BLaER1 treated with 17β-estradiol and CSF1 and Interleukin-3, amounts not matched to agents 10 nM and 100 nM (cell line): ENCODE measurements at regions not wholly inside any gene's neighbourhood (a gene's known extent, or its start where the extent isn't known, plus 50 kb on each side); places are given as distances from the start of the nearest gene placed in this dataset.

Source experiments
- H3K27ac ChIP-seq, 11 experiments: shearing (Covaris generic); formaldehyde crosslinking; 2 replicates each; pipeline ENCODE4 v1.8.1; 2022
- H3K27me3 ChIP-seq, 11 experiments: shearing (Covaris generic); formaldehyde crosslinking; 2 replicates each; pipeline ENCODE4 v1.8.1; 2022
- H3K36me3 ChIP-seq, 11 experiments: shearing (Covaris generic); formaldehyde crosslinking; 2 replicates each; pipeline ENCODE4 v1.8.1; 2022
- H3K4me1 ChIP-seq, 10 experiments: shearing (Covaris generic); formaldehyde crosslinking; 2 replicates each; pipeline ENCODE4 v1.8.1; 2022
- H3K4me2 ChIP-seq, 11 experiments: shearing (Covaris generic); formaldehyde crosslinking; 2 replicates each; pipeline ENCODE4 v1.8.1; 2022
- H3K4me3 ChIP-seq, 10 experiments: shearing (Covaris generic); formaldehyde crosslinking; 2 replicates each; pipeline ENCODE4 v1.8.1; 2022
- H3K9ac ChIP-seq, 11 experiments: shearing (Covaris generic); formaldehyde crosslinking; 2 replicates each; pipeline ENCODE4 v1.8.1; 2022
- H3K9me3 ChIP-seq, 11 experiments: shearing (Covaris generic); formaldehyde crosslinking; replicated peaks in 1 of 11; 2 replicates each; pipeline ENCODE4 v1.8.1; 2022
- H4K20me1 ChIP-seq, 11 experiments: shearing (Covaris generic); formaldehyde crosslinking; 2 replicates each; pipeline ENCODE4 v1.8.1; 2022
- Cebpa-rat ChIP-seq, 11 experiments: shearing (Covaris generic); IDR thresholded peaks; 2 replicates each; pipeline ENCODE4 v1.8.1; 2022

DNA sequence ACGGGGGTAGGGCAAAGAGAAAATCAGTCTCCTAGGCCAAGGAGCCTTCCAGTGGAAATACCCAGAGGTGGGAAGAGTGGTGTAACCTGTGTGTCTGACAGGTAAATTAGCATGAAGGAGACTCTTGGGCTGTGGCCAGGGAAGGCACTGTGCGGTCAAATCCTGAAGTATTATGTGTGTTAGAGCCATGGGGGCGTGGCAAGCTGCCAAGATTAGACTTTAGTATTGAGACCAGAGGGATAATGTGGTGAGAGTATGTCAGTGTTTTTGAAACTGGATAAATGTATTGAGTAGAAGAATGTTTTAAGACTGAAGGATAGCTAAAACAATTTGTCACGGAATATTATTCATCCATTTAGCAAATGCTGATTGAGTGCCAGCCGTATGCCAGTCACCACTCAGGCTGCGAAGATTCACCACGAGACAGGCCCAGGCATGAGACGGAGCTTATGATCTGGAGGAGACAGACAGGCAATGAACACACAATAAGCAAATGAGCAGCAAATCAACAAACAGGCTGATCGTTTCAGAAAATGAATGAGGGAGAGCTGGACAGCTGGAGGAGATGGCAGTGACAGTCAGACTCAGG lies 445.9 kb downstream of the MCTP2 start:
- H3K9me3 ChIP-seq = no peaks in the 10 kb centered on the region
- H3K27ac ChIP-seq = no peak overlapping the region
- TF ChIP-seq Cebpa-rat (IDR thresholded peaks at IDR 0.05) = no peak
- peaks cover 0 to 16% (median 0%) of the 10 kb centered on the region in 11 experiments; a peak in 1 of 22 replicates for H3K27me3 ChIP-seq
- no peaks in the 10 kb centered on the region for H4K20me1 ChIP-seq
- H3K4me1 ChIP-seq = peaks cover 0 to 8% (median 0%) of the 10 kb centered on the region in 10 experiments; a peak in 1 of 20 replicates
- no peaks in the 10 kb centered on the region for H3K36me3 ChIP-seq
- H3K9ac ChIP-seq = no peak overlapping the region
- no peak overlapping the region for H3K4me3 ChIP-seq
- H3K4me2 ChIP-seq = no peak overlapping the region

DNA sequence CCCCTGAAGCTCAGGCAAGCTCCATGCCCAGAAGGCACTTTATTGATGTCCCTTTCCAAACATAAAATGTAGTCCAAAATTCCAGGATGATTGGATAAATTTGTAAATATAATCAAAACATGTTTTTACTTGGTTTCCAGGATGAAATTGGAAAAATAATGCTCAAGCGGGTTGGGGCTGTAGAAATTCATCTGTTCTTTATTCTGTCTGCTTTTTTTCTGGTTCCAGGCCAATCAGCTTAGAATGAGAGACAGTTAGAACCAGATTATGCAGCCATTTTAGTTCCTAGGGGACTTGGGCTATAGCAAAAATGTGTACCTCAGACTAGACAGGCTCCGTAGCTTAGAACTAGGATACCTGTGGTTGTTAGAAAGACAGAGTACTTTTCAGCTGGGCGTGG lies 450.8 kb downstream of the MCTP2 start:
- Histone ChIP-seq H3K9ac (no peak overlapping the region), H4K20me1 (no peaks in the 10 kb centered on the region), H3K36me3 (no peaks in the 10 kb centered on the region), H3K4me2 (no peak overlapping the region), H3K27me3 (no peaks in the 10 kb centered on the region), H3K4me1 (no peaks in the 10 kb centered on the region), H3K9me3 (no peaks in the 10 kb centered on the region), H3K4me3 (no peak overlapping the region), H3K27ac (no peak overlapping the region)
- no peak for TF ChIP-seq Cebpa-rat (IDR thresholded peaks at IDR 0.05)

DNA sequence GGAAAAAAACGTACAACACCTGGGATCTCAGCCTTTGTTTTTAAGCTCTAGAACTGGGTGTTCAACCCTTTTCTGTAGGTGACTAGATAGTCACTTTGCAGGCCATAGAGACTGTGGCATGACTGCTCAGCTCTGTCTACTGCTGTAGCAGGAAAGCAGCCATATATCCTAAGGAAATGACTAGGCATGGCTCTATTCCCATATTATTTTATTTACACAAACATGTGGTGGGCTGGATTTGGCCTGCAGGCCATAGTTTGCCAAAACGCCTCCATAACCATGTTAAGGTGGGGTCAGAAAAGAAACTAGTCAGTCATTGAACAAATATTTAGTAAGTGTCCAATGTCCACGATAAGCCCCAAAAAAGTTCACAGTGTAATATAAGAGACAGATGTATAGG lies 452.5 kb downstream of the MCTP2 start:
- no peak for TF ChIP-seq Cebpa-rat (IDR thresholded peaks at IDR 0.05)
- no peaks in the 10 kb centered on the region for H3K4me1 ChIP-seq
- no peaks in the 10 kb centered on the region for H4K20me1 ChIP-seq

DNA sequence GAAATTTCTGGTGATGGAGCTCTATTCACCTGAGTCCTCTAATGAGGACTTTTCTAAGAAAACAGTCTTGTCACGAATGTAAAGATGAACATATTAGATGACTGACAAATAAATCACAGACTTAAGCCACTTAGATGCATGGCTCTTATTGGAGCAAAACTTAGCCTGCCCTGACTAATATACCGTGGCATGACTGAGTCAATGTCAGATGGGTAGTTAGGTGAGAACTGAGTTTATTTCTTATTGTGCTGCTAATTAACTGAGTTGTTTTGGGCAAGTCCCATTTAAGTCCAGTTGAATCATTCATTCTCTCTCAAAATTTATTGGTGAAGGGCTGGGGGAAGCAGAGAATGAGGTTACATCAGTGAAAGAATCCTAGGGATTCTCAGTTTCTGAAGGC lies 459.8 kb downstream of the MCTP2 start:
- H3K36me3 ChIP-seq = no peaks in the 10 kb centered on the region

More for the DNA sequence above, 452.5 kb downstream of the MCTP2 start:
- no peak overlapping the region for H3K27ac ChIP-seq
- no peaks in the 10 kb centered on the region for H3K36me3 ChIP-seq
- H3K27me3 ChIP-seq = no peaks in the 10 kb centered on the region
- no peaks in the 10 kb centered on the region for H3K9me3 ChIP-seq
- H3K9ac ChIP-seq = no peak overlapping the region
- H3K4me2 ChIP-seq = no peak overlapping the region
- H3K4me3 ChIP-seq = no peak overlapping the region

DNA sequence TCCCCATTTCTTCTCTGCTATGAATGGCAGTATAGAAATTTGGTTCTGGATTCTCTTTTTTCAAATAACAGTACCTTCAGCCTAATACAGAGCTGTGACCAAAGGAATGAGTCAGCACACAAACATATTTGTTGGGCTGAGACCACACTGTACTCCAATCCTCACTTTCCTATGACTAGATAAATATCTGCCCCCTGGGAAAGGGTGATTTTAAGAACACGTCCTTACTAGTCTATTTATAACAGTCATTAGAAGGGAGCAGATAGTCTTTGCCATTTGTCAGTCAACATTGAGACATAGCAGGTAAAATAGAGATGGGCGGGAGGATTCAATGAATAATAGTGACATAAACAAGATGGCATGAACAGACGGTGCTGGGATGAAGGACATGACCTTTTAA lies 461.3 kb downstream of the MCTP2 start:
- no peaks in the 10 kb centered on the region for H3K27me3 ChIP-seq
- TF ChIP-seq Cebpa-rat (IDR thresholded peaks at IDR 0.05) = no peak

More for the DNA sequence above, 459.8 kb downstream of the MCTP2 start:
- Histone ChIP-seq H3K4me3 (no peak overlapping the region), H3K27me3 (no peaks in the 10 kb centered on the region), H3K9me3 (no peaks in the 10 kb centered on the region), H4K20me1 (no peaks in the 10 kb centered on the region), H3K9ac (no peak overlapping the region), H3K4me1 (no peaks in the 10 kb centered on the region), H3K4me2 (no peak overlapping the region), H3K27ac (no peak overlapping the region)
- TF ChIP-seq Cebpa-rat (IDR thresholded peaks at IDR 0.05) = no peak

DNA sequence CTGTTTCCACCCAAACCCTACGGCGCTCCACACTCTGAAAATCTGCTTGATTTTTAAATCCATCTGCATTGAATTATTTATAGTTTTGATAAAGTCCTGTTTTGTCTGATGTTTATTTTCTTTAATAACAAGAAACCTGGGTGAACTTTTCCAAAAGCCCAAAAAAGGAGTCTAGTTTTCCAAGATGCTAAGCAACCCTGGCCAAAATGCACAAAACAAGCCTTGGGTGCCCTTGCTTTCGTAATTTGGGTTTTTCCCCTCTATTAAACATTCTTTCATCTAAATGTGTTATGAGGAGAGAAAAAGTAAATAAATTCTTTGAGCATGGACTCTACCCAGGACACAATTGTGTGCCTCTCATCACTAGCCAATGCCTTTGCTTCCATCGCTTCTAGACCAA lies 468.9 kb downstream of the MCTP2 start:
- Histone ChIP-seq H3K36me3 (no peaks in the 10 kb centered on the region), H3K27me3 (no peaks in the 10 kb centered on the region)
- TF ChIP-seq Cebpa-rat (IDR thresholded peaks at IDR 0.05) = no peak

More for the DNA sequence above, 461.3 kb downstream of the MCTP2 start:
- Histone ChIP-seq H3K9ac (no peak overlapping the region), H3K4me1 (no peaks in the 10 kb centered on the region), H3K4me3 (no peak overlapping the region), H3K27ac (no peak overlapping the region), H3K36me3 (no peaks in the 10 kb centered on the region), H4K20me1 (no peaks in the 10 kb centered on the region), H3K4me2 (no peak overlapping the region), H3K9me3 (no peaks in the 10 kb centered on the region)

DNA sequence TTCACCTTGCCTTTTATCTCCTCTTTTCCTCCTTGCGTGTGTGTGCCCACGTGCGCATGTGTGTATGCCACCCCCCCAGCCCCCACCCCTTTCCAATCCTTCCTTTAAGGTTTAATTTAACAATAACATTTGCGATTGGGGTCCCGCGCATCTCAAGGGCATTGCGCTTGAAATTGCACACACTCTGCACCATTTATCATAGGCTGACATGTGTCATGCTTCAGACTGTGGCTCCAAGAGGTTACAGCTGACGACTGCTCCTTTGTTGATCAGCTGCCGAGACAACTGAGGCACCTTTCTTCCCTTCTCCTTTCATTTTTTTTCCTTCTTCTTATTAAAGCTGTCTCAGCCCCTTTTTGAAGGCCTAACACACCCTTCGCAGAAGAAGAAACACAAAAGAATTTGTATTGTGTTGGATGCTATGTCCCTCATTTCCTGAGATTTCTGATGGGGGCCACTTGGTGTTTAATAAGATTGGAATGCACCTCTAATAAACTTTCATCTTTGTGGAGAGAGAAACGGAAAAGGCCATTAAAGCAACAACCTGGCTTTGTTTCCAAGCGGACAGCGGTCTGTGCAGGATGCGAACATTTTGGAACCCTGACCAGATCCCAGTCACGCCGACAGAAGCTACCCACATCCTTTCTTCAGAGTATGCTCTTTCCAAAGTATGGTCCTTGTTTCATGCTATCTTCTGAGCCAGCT lies 470.1 kb downstream of the MCTP2 start:
- TF ChIP-seq Cebpa-rat (IDR thresholded peaks at IDR 0.05) = no peak
- no peaks in the 10 kb centered on the region for H4K20me1 ChIP-seq
- H3K27ac ChIP-seq = no peak overlapping the region
- no peaks in the 10 kb centered on the region for H3K4me1 ChIP-seq
- no peak overlapping the region for H3K4me3 ChIP-seq
- H3K9ac ChIP-seq = no peak overlapping the region
- H3K36me3 ChIP-seq = no peaks in the 10 kb centered on the region
- H3K4me2 ChIP-seq = no peak overlapping the region
- H3K9me3 ChIP-seq = no peaks in the 10 kb centered on the region
- H3K27me3 ChIP-seq = no peaks in the 10 kb centered on the region

More for the DNA sequence above, 468.9 kb downstream of the MCTP2 start:
- H3K9ac ChIP-seq = no peak overlapping the region
- H4K20me1 ChIP-seq = no peaks in the 10 kb centered on the region
- no peak overlapping the region for H3K27ac ChIP-seq
- no peak overlapping the region for H3K4me3 ChIP-seq
- H3K4me2 ChIP-seq = no peak overlapping the region
- no peaks in the 10 kb centered on the region for H3K9me3 ChIP-seq
- H3K4me1 ChIP-seq = no peaks in the 10 kb centered on the region

DNA sequence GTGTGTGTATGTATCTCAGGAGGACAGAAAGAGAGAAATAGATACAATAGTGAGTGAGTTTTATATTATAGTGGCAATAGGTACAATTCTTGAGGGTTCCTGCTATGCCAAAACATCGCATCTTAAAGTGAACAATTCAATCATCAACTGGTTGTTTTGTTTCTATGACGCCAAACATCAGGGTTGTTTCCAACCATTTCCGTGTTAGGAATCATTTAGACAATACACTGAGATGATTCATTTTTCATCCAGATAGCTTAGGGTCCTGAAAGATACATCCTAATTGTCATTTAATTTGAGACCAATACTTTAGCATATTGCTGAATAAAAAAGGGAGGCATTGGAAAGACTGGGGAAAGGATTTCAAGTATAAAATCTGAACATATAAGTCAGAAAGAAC lies 472.2 kb downstream of the MCTP2 start:
- no peak for TF ChIP-seq Cebpa-rat (IDR thresholded peaks at IDR 0.05)
- Histone ChIP-seq H3K9ac (no peak overlapping the region), H3K4me1 (no peaks in the 10 kb centered on the region), H3K27me3 (no peaks in the 10 kb centered on the region), H3K4me3 (no peak overlapping the region), H3K4me2 (no peak overlapping the region), H3K36me3 (no peaks in the 10 kb centered on the region), H3K9me3 (no peaks in the 10 kb centered on the region), H3K27ac (no peak overlapping the region), H4K20me1 (no peaks in the 10 kb centered on the region)

DNA sequence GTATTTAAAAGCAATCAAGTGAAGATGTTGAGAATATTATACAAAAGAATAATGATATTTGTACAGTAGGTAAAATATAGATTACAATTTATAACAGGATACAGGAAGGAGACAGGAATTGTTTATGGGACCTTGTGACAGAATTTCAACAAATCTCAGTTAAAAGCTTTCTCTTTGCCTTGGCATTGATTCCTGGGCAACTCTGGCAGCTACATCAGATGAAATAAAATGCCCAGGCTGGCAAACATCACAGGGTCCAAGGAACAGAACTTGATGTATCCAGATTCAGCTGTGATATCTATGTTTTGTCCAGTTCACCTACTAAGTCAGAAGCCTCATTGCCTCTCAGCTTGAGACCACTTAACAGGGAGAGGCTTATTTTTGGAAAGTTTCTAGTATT lies 473.1 kb downstream of the MCTP2 start:
- Histone ChIP-seq H4K20me1 (no peaks in the 10 kb centered on the region), H3K9ac (no peak overlapping the region), H3K4me2 (no peak overlapping the region), H3K36me3 (no peaks in the 10 kb centered on the region), H3K9me3 (no peaks in the 10 kb centered on the region), H3K27me3 (no peaks in the 10 kb centered on the region), H3K4me3 (no peak overlapping the region), H3K27ac (no peak overlapping the region), H3K4me1 (no peaks in the 10 kb centered on the region)
- no peak for TF ChIP-seq Cebpa-rat (IDR thresholded peaks at IDR 0.05)

DNA sequence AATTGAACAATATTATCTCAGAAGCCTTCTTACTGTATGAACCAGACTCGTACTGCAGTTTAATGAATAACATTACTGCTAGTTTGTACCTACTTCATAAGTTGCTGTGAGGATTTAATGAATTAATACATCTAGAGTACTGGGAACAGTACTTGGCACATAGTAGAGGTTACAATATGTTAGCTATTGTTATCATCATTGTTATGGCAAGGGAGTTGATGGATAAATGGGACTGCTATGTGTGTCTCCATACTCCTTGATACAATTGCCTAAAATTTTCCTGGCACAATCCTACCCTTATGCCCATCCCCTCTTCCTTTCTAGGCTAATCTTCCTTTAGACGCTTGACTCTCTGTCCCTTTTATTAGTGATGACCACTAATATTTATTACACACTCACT lies 473.6 kb downstream of the MCTP2 start:
- Histone ChIP-seq H3K9ac (no peak overlapping the region), H3K4me2 (no peak overlapping the region), H3K27ac (no peak overlapping the region), H3K27me3 (no peaks in the 10 kb centered on the region), H4K20me1 (no peaks in the 10 kb centered on the region), H3K4me3 (no peak overlapping the region), H3K4me1 (no peaks in the 10 kb centered on the region), H3K9me3 (no peaks in the 10 kb centered on the region), H3K36me3 (no peaks in the 10 kb centered on the region)
- no peak for TF ChIP-seq Cebpa-rat (IDR thresholded peaks at IDR 0.05)
